HepG2 (cell line): ENCODE measurements at regions not wholly inside any gene's neighbourhood (a gene's known extent, or its start where the extent isn't known, plus 50 kb on each side); places are given as distances from the start of the nearest gene placed in this dataset.
A peak's percentile ranks its signal among the peaks of the same experiment; 100 is the strongest.

Experiments used
- ATAC-seq: fragments of 200-7000 bp; cut with Tn5 transposase; 3 replicates; pipeline ENCODE4 v1.9.1; 2020; ENCODE audit warnings: mild to moderate bottlenecking, moderate library complexity
- BruUV-seq: library from RNA; stranded (reverse); fragments of 400-500 nt; replicated peaks from 2 replicates; lab custom pipeline; 2021; lab: Mats Ljungman, UMichigan
- CTCF ChIA-PET: fragments of 300-600 bp; formaldehyde crosslinking; extraction: SDS; loops from one replicate; lab custom pipeline; 2021; ENCODE audit warnings: low total read pairs, inconsistent platforms, low intra/inter-chr PET ratio; lab: Yijun Ruan, JAX
- POLR2A ChIA-PET: fragments of 350-600 bp; sonication (Branson Sonifier 250); formaldehyde crosslinking; loops from one replicate; lab custom pipeline; 2020; ENCODE audit warnings: antibody characterized with exemption, inconsistent platforms; lab: Yijun Ruan, JAX
- DNase-seq: peaks from one replicate; pipeline ENCODE4 v3.0.0-alpha.2; 2015; ENCODE audit warnings: low spot score
- FAIRE-seq: peaks from 3 replicates; lab custom pipeline; 2011; peaks lifted over from hg19 to GRCh38; lab: Jason Lieb, UNC
- H2AFZ ChIP-seq: one replicate; pipeline ENCODE4 v1.6.1; 2011; ENCODE audit warnings: low read length, inconsistent platforms
- H3K27ac ChIP-seq: fragments of 300-600 bp; 3 replicates; pipeline ENCODE4 v1.8.0; 2011; ENCODE audit warnings: mixed run types, mild to moderate bottlenecking, mixed read lengths, low read length, inconsistent platforms; ENCODE audit not compliant: insufficient read depth; ENCODE audit errors: extremely low read length
- H3K27me3 ChIP-seq, 2 experiments: fragments of 200-600 bp in 1 of 2; 2 replicates in 1 of 2; 3 replicates in 1 of 2; pipeline versions ENCODE4 v1.6.0 to v1.8.0; 2011; ENCODE audit warnings: low read length in 2 of 2, mild to moderate bottlenecking in 2 of 2, moderate library complexity in 2 of 2, inconsistent platforms in 1 of 2; ENCODE audit not compliant: insufficient read depth in 2 of 2, control insufficient read depth in 1 of 2
- H3K36me3 ChIP-seq, 2 experiments: fragments of 200-600 bp in 1 of 2; replicated peaks in 1 of 2; 2 replicates in 1 of 2; 3 replicates in 1 of 2; pipeline versions ENCODE4 v1.5.1 to v1.8.0; 2011; ENCODE audit warnings: low read length in 2 of 2, inconsistent platforms in 1 of 2; ENCODE audit not compliant: insufficient read depth in 2 of 2, control insufficient read depth in 1 of 2
- H3K4me1 ChIP-seq: 2 replicates; pipeline ENCODE4 v1.5.1; 2012; ENCODE audit warnings: low read length, inconsistent platforms; ENCODE audit not compliant: insufficient read depth
- H3K4me2 ChIP-seq: 2 replicates; pipeline ENCODE4 v1.6.0; 2011; ENCODE audit warnings: low read depth, low read length, inconsistent platforms
- H3K4me3 ChIP-seq, 3 experiments: fragments of 200-600 bp in 1 of 3; sonication (generic), shearing (Covaris generic) in 1 of 3; replicated peaks in 1 of 3; 2 replicates each; pipeline ENCODE4 v1.5.1; 2011 to 2016; ENCODE audit warnings: low read length in 3 of 3, inconsistent platforms in 2 of 3, low read depth in 2 of 3, mild to moderate bottlenecking in 2 of 3, control low read depth in 1 of 3, mixed read lengths in 1 of 3; ENCODE audit not compliant: insufficient read depth in 1 of 3
- H3K79me2 ChIP-seq: one replicate; pipeline ENCODE4 v1.6.1; 2011; ENCODE audit warnings: low read length, inconsistent platforms; ENCODE audit not compliant: insufficient read depth
- H3K9ac ChIP-seq: 2 replicates; pipeline ENCODE4 v1.6.0; 2011; ENCODE audit warnings: mild to moderate bottlenecking, low read depth, low read length, inconsistent platforms; ENCODE audit not compliant: insufficient read depth
- H3K9me3 ChIP-seq: 2 replicates; pipeline ENCODE4 v1.5.1; 2012; ENCODE audit warnings: mild to moderate bottlenecking, low read length
- H4K20me1 ChIP-seq: 2 replicates; pipeline ENCODE4 v1.6.0; 2011; ENCODE audit warnings: inconsistent platforms, mild to moderate bottlenecking, low read length, moderate library complexity; ENCODE audit not compliant: insufficient read depth
- CREB1 ChIP-seq, 2 experiments: fragments of 450-650 bp in 1 of 2; IDR thresholded peaks; 2 replicates each; pipeline ENCODE4 v1.6.1; 2016 to 2017; ENCODE audit warnings: control low read depth in 1 of 2, mild to moderate bottlenecking in 1 of 2, missing compliant biosample characterization in 1 of 2, missing genetic modification characterization in 1 of 2
- FOXK1 ChIP-seq: sonication (generic); formaldehyde crosslinking; IDR thresholded peaks from 2 replicates; pipeline ENCODE4 v1.4.0; 2020; ENCODE audit warnings: low read depth, missing genetic modification reagents, borderline replicate concordance
- ZNF282 ChIP-seq: fragments of 450-650 bp; IDR thresholded peaks from 2 replicates; pipeline ENCODE4 v1.6.1; 2018; ENCODE audit not compliant: partially characterized antibody
- ZNF367 ChIP-seq: sonication (generic); formaldehyde crosslinking; IDR thresholded peaks from 2 replicates; pipeline ENCODE4 v1.4.0; 2020; ENCODE audit warnings: missing genetic modification reagents, borderline replicate concordance
- ZNF749 ChIP-seq: sonication (generic); formaldehyde crosslinking; IDR thresholded peaks from 2 replicates; pipeline ENCODE4 v1.8.0; 2022; ENCODE audit warnings: mild to moderate bottlenecking, missing genetic modification reagents, moderate library complexity, borderline replicate concordance
- ZNF781 ChIP-seq: sonication (generic); formaldehyde crosslinking; IDR thresholded peaks from 2 replicates; pipeline ENCODE4 v1.5.1; 2020; ENCODE audit warnings: borderline replicate concordance, mild to moderate bottlenecking, missing genetic modification reagents; ENCODE audit errors: not compliant biosample characterization
- ZNF879 ChIP-seq: sonication (generic); formaldehyde crosslinking; IDR thresholded peaks from 2 replicates; pipeline ENCODE4 v1.8.1; 2023; ENCODE audit warnings: missing genetic modification reagents
- ZSCAN30 ChIP-seq: sonication (generic); formaldehyde crosslinking; IDR thresholded peaks from 2 replicates; pipeline ENCODE4 v1.5.0; 2020; ENCODE audit warnings: mild to moderate bottlenecking, missing genetic modification reagents
- whole genome bisulfite sequencing: methylation state at CpG from one replicate; pipeline ENCODE4 v1.1.6; 2017; ENCODE audit warnings: low lambda C conversion rate; 5-methylcytosine and 5-hydroxymethylcytosine counted together
- in situ Hi-C: cut with HindIII; loops from 2 replicates; pipeline ENCODE4 v1.10.0; 2017; ENCODE audit warnings: low pct_unique_long_range_greater_than_20kb; ENCODE audit not compliant: extremely low pct_ligation_motif_present
- intact Hi-C: fragments of 100-400 bp; cut with micrococcal nuclease; formaldehyde crosslinking; loops from one replicate; pipeline ENCODE4 v1.10.0; 2022; ENCODE audit not compliant: unreplicated experiment
- TF ChIP-seq, protein P1 (sequence below): sonication (generic); formaldehyde crosslinking; IDR thresholded peaks from 2 replicates; pipeline ENCODE4 v1.9.0; 2021; ENCODE audit warnings: missing genetic modification reagents, borderline replicate concordance
- TF ChIP-seq, protein P2 (sequence below): sonication (generic); formaldehyde crosslinking; conservative IDR thresholded peaks from 2 replicates; pipeline ENCODE4 v1.4.0; 2020; ENCODE audit warnings: missing genetic modification reagents
- TF ChIP-seq, protein P3 (sequence below): sonication (generic); formaldehyde crosslinking; IDR thresholded peaks from 2 replicates; pipeline ENCODE4 v1.4.0; 2020; ENCODE audit warnings: missing genetic modification reagents

DNA sequence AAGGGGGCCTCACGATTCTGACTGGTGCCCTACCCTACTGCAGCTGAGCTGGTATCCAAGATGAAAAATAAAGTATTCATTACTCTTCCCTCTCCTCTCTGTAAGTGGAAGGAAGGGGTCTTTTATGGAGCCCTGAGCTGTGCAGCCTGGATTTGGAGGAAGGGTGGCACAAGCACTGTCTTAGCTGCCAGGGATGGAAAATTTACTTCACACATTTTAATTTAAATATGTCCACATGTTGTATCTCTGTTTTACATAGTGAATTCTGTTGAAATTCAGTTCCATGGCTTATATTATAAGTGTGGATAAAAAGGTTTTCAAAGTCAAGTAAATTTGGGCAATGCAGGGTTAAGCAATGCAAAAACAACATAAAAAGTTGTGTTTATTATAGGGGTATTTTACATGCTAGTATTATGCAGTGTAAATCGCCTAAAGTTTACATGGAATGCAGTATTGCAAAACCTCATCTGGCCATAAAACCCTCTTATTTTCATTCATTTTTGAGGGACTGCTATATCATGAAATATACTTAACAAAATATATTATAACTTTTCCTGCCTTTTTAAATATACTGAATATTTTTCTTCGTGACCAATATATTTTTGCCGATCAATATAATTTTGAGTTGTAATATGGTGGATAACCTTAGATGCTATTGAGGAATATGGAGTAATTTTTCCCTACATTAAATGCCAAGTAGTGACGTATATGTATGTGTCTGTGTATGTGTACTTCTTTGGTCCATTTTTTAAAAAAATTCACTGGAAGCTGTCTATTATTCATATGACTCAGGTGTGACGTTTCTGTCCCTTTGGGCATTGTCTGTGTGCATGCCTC lies 333.9 kb upstream of the CYRIA start:
- no peak overlapping the region for H3K27ac ChIP-seq
- ChIA-PET POLR2A (no interaction called here), CTCF (no interaction called here)
- no peak for ATAC-seq
- H3K79me2 ChIP-seq, result no peaks in the 10 kb centered on the region
- WGBS, result 23% methylated on average over 6 of the region's 6 CpGs
- H3K27me3 ChIP-seq, result no peaks in the 10 kb centered on the region
- DNase-seq, result no peak
- no peak for FAIRE-seq
- in situ Hi-C loops (no loop called here), intact Hi-C loops (no loop called here)
- H3K9ac ChIP-seq, result no peak overlapping the region
- H2AFZ ChIP-seq, result no peak overlapping the region
- H3K4me2 ChIP-seq, result no peak overlapping the region
- no peaks in the 10 kb centered on the region for H3K4me1 ChIP-seq
- H3K9me3 ChIP-seq, result peaks cover 39% of the 10 kb centered on the region
- no peaks in the 10 kb centered on the region for H3K36me3 ChIP-seq
- TF ChIP-seq CREB1 (IDR thresholded peaks at IDR 0.05) (peak; percentile 82), CREB1 (CRISPR knock-in tag; IDR thresholded peaks at IDR 0.05) (no peak), FOXK1 (no peak)
- H3K4me3 ChIP-seq, result no peak overlapping the region
- H4K20me1 ChIP-seq, result no peaks in the 10 kb centered on the region
- no TSS peak for BruUV-seq

DNA sequence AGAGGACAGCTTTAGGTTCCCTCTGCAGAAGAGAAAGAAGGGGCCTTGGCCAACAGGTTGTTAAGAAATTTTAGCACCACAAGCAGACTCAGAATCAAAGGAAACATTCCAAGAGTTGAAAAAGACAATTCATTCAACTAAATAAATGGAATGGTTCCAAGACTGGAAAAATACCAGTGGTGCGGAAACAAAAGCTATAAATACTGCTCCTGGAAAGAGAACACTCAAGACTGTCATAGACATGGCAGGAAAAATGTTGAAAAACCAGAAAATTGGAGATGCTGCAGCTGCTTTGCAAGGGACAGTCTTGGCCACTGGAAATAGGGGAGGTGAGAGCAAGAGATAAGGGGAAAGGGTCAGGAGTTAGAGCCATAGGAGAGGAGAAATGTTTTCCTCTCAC lies 312.7 kb upstream of the CYRIA start:
- CTCF ChIA-PET, result no interaction called here
- POLR2A ChIA-PET, result no interaction called here
- FAIRE-seq, result no peak

More for the DNA sequence above, 312.7 kb upstream of the CYRIA start:
- Histone ChIP-seq H3K36me3 (no peaks in the 10 kb centered on the region), H3K4me2 (no peak overlapping the region), H3K27ac (no peak overlapping the region), H2AFZ (no peak overlapping the region), H3K4me3 (no peak overlapping the region), H3K79me2 (no peaks in the 10 kb centered on the region), H4K20me1 (no peaks in the 10 kb centered on the region), H3K9me3 (no peaks in the 10 kb centered on the region), H3K4me1 (no peaks in the 10 kb centered on the region), H3K9ac (no peak overlapping the region), H3K27me3 (no peaks in the 10 kb centered on the region)
- ATAC-seq (no peak), DNase-seq (no peak)
- TF ChIP-seq, protein P1, sequence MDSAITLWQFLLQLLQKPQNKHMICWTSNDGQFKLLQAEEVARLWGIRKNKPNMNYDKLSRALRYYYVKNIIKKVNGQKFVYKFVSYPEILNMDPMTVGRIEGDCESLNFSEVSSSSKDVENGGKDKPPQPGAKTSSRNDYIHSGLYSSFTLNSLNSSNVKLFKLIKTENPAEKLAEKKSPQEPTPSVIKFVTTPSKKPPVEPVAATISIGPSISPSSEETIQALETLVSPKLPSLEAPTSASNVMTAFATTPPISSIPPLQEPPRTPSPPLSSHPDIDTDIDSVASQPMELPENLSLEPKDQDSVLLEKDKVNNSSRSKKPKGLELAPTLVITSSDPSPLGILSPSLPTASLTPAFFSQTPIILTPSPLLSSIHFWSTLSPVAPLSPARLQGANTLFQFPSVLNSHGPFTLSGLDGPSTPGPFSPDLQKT (CRISPR knock-in tag), result no peak
- TF ChIP-seq, protein P2, sequence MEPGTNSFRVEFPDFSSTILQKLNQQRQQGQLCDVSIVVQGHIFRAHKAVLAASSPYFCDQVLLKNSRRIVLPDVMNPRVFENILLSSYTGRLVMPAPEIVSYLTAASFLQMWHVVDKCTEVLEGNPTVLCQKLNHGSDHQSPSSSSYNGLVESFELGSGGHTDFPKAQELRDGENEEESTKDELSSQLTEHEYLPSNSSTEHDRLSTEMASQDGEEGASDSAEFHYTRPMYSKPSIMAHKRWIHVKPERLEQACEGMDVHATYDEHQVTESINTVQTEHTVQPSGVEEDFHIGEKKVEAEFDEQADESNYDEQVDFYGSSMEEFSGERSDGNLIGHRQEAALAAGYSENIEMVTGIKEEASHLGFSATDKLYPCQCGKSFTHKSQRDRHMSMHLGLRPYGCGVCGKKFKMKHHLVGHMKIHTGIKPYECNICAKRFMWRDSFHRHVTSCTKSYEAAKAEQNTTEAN (CRISPR knock-in tag), result no peak
- no peak for TF ChIP-seq ZSCAN30
- TF ChIP-seq ZNF367 (CRISPR knock-in tag), result no peak
- no peak for TF ChIP-seq ZNF749 (CRISPR knock-in tag)
- no peak for TF ChIP-seq ZNF879
- no peak for TF ChIP-seq ZNF282
- TF ChIP-seq ZNF781, result no peak
- TF ChIP-seq, protein P3, sequence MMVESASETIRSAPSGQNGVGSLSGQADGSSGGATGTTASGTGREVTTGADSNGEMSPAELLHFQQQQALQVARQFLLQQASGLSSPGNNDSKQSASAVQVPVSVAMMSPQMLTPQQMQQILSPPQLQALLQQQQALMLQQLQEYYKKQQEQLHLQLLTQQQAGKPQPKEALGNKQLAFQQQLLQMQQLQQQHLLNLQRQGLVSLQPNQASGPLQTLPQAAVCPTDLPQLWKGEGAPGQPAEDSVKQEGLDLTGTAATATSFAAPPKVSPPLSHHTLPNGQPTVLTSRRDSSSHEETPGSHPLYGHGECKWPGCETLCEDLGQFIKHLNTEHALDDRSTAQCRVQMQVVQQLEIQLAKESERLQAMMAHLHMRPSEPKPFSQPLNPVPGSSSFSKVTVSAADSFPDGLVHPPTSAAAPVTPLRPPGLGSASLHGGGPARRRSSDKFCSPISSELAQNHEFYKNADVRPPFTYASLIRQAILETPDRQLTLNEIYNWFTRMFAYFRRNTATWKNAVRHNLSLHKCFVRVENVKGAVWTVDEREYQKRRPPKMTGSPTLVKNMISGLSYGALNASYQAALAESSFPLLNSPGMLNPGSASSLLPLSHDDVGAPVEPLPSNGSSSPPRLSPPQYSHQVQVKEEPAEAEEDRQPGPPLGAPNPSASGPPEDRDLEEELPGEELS (CRISPR knock-in tag), result no peak
- in situ Hi-C loops (no loop called here), intact Hi-C loops (no loop called here)
- no TSS peak for BruUV-seq
- WGBS, result 8% methylated on average over 1 of the region's 1 CpG
